Body of pancreas (tissue), 4 donors: ENCODE measurements at regions not wholly inside any gene's neighbourhood (a gene's known extent, or its start where the extent isn't known, plus 50 kb on each side); places are given as distances from the start of the nearest gene placed in this dataset.

Experiments used
- CTCF ChIP-seq, 7 experiments: fragments of 450-650 bp in 4 of 7; fragments of 200-600 bp in 3 of 7; sonication (generic) in 3 of 7; IDR thresholded peaks; one replicate each; pipeline ENCODE4 v1.5.1; 2016 to 2019; ENCODE audit warnings: antibody characterized with exemption in 7 of 7
- POLR2A ChIP-seq, 3 donors: fragments of 450-650 bp; IDR thresholded peaks; one replicate each; pipeline ENCODE4 v1.6.1; 2016; ENCODE audit warnings: antibody characterized with exemption in 3 of 3, mild to moderate bottlenecking in 2 of 3

DNA sequence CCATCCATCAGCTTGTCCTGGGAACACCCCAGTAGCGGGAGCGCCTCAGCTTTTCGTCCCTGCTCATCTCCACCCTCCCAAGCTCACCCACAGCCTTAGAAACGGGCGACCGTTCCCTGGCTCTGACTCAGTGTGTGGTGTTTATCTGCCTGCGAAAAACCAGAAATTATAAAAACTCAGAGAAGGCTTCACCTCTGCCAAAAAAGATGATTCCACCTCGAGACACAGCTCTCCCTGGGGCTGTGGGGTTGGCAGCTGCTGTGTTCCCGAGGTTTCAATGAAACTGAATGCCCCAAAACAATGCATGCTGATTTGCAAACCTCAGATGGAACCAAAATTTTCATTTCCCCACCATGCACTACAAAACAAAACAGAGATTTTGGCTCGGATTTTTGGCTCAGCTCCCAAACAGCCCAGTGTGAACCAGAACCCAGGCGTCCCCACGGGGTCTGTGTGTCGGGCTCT is 62.4 kb upstream of the MED9 start:
- TF ChIP-seq POLR2A (IDR thresholded peaks at IDR 0.05) (no peak), CTCF (IDR thresholded peaks at IDR 0.05) (no peak)
